ENCODE measurements at regions not wholly inside any gene's neighbourhood (a gene's known extent, or its start where the extent isn't known, plus 50 kb on each side); places are given as distances from the start of the nearest gene placed in this dataset.

DNA sequence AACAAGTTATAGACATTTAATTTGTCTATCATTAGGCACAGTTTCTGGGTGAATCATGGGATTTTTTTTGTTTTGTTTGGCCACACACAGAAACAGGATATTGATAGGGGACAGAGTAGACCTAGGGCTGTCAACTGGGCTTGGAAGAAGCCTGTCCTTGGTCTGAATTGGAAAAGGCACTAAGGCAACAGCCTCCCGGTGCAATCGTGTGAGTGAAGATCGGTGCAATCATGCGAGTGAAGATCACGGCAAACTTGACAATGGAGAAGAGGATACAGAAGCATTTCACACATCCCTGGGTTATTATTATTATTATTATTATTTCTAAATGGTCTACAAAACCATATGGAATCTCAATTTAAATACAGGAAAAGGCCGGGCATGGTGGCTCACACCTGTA lies 94.5 kb downstream of the ACKR3 start:
- no peaks in the 10 kb centered on the region for H3K79me2 ChIP-seq (ENCODE audit: control insufficient read depth, insufficient read depth, low read length, unreplicated experiment)
- H3K4me3 ChIP-seq (ENCODE audit: low read depth, low read length): 0 out of 2 replicates have a peak overlapping the region, but pooled peaks have one; percentile 38
- no peaks in the 10 kb centered on the region for H3K36me3 ChIP-seq (ENCODE audit: insufficient read depth, low read length)
- H3K27me3 ChIP-seq (ENCODE audit: insufficient read depth, low read length): no peaks in the 10 kb centered on the region
- H3K4me1 ChIP-seq (ENCODE audit: control insufficient read depth, insufficient read depth, low read length, unreplicated experiment): peaks cover 47% of the 10 kb centered on the region
- H3K27ac ChIP-seq (ENCODE audit: low read depth, low read length): peak overlapping the region; percentile 91
- H2AFZ ChIP-seq (ENCODE audit: low read length, unreplicated experiment): peak overlapping the region; percentile 2

DNA sequence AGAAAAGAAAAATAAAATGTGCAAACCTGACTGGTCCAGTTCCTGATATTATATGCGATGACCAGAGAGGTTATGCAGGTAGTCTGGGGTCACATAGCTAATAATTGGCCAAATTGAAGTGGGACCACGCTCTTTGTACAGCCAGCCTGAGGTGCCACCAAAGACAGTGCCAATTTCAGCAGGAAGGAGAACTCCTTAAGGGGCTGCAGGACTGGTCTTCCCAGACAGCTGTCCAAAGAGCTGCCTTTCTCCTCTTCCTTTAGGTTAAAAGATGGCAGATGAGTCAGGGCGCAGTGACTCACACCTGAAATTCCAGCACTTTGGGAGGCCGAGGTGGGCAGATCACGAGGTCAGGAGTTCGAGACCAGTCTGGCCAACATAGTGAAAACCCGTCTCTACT lies 95.5 kb downstream of the ACKR3 start:
- no peak overlapping the region for H2AFZ ChIP-seq (ENCODE audit: low read length, unreplicated experiment)
- H3K27ac ChIP-seq (ENCODE audit: low read depth, low read length): no peak overlapping the region
- no peaks in the 10 kb centered on the region for H3K27me3 ChIP-seq (ENCODE audit: insufficient read depth, low read length)
- no peaks in the 10 kb centered on the region for H3K79me2 ChIP-seq (ENCODE audit: control insufficient read depth, insufficient read depth, low read length, unreplicated experiment)
- H3K4me3 ChIP-seq (ENCODE audit: low read depth, low read length): no peak overlapping the region
- peaks cover 47% of the 10 kb centered on the region for H3K4me1 ChIP-seq (ENCODE audit: control insufficient read depth, insufficient read depth, low read length, unreplicated experiment)
- no peaks in the 10 kb centered on the region for H3K36me3 ChIP-seq (ENCODE audit: insufficient read depth, low read length)

DNA sequence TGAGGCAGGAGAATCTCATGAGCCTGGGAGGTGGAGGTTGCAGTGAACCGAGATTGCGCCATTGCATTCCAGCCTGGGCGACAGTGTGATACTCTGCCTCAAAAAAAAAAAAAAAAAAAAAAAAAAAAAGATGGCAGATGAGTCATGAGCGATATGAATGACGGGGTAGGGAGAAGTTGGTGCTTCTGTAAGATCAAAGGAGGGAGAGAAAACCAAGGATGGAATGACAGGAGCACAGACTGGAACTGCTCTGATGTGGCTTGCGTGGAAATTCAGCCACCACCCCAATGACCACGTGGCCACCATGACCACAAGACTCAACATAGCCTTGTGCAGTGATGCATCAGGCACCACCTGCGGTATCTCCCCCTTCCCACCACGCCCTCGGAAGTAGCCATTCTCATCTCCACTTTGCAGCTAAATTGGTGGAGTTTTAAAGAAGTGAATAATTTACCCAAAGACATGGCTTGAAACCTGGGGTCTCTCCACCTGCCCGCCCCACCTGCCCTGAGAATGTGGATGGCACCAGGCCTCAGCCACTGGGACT lies 96.0 kb downstream of the ACKR3 start:
- Histone ChIP-seq H3K27me3 (ENCODE audit: insufficient read depth, low read length) (no peaks in the 10 kb centered on the region), H3K36me3 (ENCODE audit: insufficient read depth, low read length) (no peaks in the 10 kb centered on the region), H3K4me1 (ENCODE audit: control insufficient read depth, insufficient read depth, low read length, unreplicated experiment) (peaks cover 42% of the 10 kb centered on the region), H3K4me3 (ENCODE audit: low read depth, low read length) (no peak overlapping the region), H3K27ac (ENCODE audit: low read depth, low read length) (no peak overlapping the region), H3K79me2 (ENCODE audit: control insufficient read depth, insufficient read depth, low read length, unreplicated experiment) (no peaks in the 10 kb centered on the region), H2AFZ (ENCODE audit: low read length, unreplicated experiment) (no peak overlapping the region)

DNA sequence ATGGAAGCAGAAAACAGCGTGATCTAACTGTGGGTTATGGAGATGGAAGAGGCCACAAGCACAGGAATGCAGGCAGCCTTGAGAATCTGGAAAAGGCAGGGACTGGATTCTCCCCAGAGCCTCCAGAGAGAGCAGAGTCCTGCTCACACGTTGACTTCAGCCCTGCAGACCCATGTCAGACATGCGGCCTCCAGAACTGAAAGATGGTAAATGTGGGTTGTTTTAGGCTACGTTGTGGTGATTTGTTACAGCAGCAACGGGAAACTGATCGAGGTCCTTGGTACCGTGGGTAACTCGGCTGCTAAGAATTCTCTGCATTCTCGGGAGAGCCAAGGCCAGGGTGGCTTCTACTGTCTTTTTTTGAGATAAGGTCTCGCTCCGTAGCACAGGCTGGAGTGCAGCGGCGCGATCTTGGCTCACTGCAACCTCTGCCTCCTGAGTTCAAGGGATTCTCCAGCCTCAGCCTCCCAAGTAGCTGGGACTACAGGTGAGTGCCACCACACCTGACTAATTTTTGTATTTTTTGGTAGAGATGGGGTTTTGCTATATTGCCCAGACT lies 97.1 kb downstream of the ACKR3 start:
- Histone ChIP-seq H3K27ac (ENCODE audit: low read depth, low read length) (no peak overlapping the region), H3K36me3 (ENCODE audit: insufficient read depth, low read length) (no peaks in the 10 kb centered on the region), H2AFZ (ENCODE audit: low read length, unreplicated experiment) (no peak overlapping the region), H3K27me3 (ENCODE audit: insufficient read depth, low read length) (no peaks in the 10 kb centered on the region), H3K79me2 (ENCODE audit: control insufficient read depth, insufficient read depth, low read length, unreplicated experiment) (no peaks in the 10 kb centered on the region), H3K4me1 (ENCODE audit: control insufficient read depth, insufficient read depth, low read length, unreplicated experiment) (peaks cover 31% of the 10 kb centered on the region), H3K4me3 (ENCODE audit: low read depth, low read length) (no peak overlapping the region)

DNA sequence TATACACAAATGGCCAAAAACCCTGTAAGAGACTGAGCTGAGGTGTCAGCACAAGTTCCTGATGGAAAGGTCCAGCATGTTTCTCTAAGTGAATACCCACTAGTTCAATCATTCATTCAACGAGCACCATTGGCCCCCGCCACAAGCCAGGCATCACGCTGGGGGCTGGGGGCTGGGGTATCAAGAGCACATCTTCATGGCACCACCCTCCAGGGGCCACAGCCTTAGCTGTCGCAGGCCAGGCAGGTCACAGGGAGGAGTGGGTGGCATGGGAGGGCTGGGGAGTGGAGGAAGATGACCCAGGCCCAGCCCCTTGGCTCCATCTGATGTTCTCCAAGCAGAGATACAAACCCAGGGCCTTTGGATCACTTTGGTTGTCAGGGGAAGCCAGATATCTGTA lies 97.9 kb downstream of the ACKR3 start:
- H3K27ac ChIP-seq (ENCODE audit: low read depth, low read length): no peak overlapping the region
- H3K79me2 ChIP-seq (ENCODE audit: control insufficient read depth, insufficient read depth, low read length, unreplicated experiment): no peaks in the 10 kb centered on the region
- H3K27me3 ChIP-seq (ENCODE audit: insufficient read depth, low read length): no peaks in the 10 kb centered on the region
- H2AFZ ChIP-seq (ENCODE audit: low read length, unreplicated experiment): no peak overlapping the region
- peaks cover 23% of the 10 kb centered on the region for H3K4me1 ChIP-seq (ENCODE audit: control insufficient read depth, insufficient read depth, low read length, unreplicated experiment)
- no peak overlapping the region for H3K4me3 ChIP-seq (ENCODE audit: low read depth, low read length)
- no peaks in the 10 kb centered on the region for H3K36me3 ChIP-seq (ENCODE audit: insufficient read depth, low read length)

DNA sequence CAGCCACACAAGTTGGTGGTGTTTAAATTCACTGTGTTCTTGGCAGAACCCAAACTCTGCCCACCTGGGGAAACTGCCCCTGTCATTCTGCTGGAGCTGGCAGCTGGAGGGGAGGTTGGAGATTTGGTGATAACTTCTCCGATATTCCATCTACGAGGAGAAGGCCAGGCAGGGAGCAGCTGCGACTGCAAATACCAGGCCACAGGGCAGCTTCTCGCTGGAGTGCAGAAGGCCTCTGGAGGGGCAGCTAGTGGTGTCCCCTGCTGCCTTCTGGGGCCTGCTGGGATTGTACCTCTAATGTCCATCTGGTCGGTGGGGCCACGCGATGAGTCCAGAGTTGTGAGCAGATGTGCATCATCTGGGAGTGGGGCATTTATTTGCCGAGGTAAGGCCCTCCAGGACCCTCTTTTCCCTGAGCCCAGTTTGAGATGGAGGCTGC lies 98.9 kb downstream of the ACKR3 start:
- Histone ChIP-seq H3K27ac (ENCODE audit: low read depth, low read length) (no peak overlapping the region), H3K4me1 (ENCODE audit: control insufficient read depth, insufficient read depth, low read length, unreplicated experiment) (peaks cover 13% of the 10 kb centered on the region), H3K36me3 (ENCODE audit: insufficient read depth, low read length) (no peaks in the 10 kb centered on the region), H3K4me3 (ENCODE audit: low read depth, low read length) (no peak overlapping the region), H3K27me3 (ENCODE audit: insufficient read depth, low read length) (no peaks in the 10 kb centered on the region), H2AFZ (ENCODE audit: low read length, unreplicated experiment) (no peak overlapping the region), H3K79me2 (ENCODE audit: control insufficient read depth, insufficient read depth, low read length, unreplicated experiment) (no peaks in the 10 kb centered on the region)

DNA sequence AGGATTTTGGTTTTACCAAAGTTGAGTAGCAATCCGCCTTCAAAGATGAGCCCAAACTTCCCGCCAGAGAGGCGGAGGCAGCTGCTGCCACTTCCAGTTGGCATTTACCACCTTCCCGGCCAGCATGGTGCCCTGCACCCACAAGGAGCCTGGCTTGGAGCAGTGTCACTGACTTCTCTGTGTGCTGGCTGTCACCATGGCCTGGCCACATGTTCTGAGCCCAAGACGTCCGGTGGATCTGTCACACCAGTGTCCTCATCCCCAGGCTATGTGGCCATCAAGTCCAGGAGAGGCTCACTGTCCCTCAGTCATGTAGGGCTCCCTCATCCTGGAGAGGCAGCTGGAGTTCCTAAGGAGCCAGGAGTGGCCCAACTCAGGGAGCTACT lies 100.6 kb downstream of the ACKR3 start:
- Histone ChIP-seq H2AFZ (ENCODE audit: low read length, unreplicated experiment) (no peak overlapping the region), H3K27me3 (ENCODE audit: insufficient read depth, low read length) (no peaks in the 10 kb centered on the region), H3K27ac (ENCODE audit: low read depth, low read length) (no peak overlapping the region), H3K4me1 (ENCODE audit: control insufficient read depth, insufficient read depth, low read length, unreplicated experiment) (peaks cover under 1% of the 10 kb centered on the region), H3K36me3 (ENCODE audit: insufficient read depth, low read length) (no peaks in the 10 kb centered on the region), H3K4me3 (ENCODE audit: low read depth, low read length) (no peak overlapping the region), H3K79me2 (ENCODE audit: control insufficient read depth, insufficient read depth, low read length, unreplicated experiment) (no peaks in the 10 kb centered on the region)

DNA sequence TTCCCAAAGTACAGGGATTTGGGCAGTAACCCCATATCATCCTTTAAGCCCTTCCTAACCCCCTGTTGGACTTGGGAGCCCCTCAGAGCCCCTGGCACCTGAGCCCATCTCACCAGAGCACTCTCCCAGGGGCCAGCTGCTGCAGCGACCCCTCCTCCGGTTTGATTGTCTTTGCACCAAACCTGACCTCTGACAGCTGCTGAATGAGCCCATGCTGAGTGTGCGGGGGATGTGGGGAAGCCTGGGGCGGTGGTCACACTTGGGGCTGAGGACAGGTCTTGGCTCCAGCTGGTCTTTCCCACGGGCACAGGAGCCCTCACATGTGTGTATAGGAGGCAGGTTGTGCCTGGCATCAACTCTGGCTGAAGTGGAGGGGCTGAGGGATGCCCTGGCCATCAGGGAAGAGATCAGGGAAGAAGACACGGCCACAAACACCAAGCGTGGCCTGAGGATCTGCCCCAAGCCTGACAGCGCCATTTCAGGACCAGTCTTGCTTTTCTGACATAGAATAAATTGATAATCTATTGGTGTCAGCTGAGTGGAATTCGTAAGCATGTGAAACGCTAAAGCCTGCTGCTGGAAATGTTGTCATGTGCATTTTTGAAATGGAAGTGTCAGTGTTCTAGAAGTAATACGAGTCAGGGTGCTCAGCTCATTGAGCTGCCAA lies 102.4 kb downstream of the ACKR3 start:
- no peak overlapping the region for H3K4me3 ChIP-seq (ENCODE audit: low read depth, low read length)
- H3K4me1 ChIP-seq (ENCODE audit: control insufficient read depth, insufficient read depth, low read length, unreplicated experiment): no peaks in the 10 kb centered on the region
- H2AFZ ChIP-seq (ENCODE audit: low read length, unreplicated experiment): no peak overlapping the region
- H3K27me3 ChIP-seq (ENCODE audit: insufficient read depth, low read length): peaks cover 9% of the 10 kb centered on the region; the same call in 1 of the 2 replicates
- no peak overlapping the region for H3K27ac ChIP-seq (ENCODE audit: low read depth, low read length)
- no peaks in the 10 kb centered on the region for H3K36me3 ChIP-seq (ENCODE audit: insufficient read depth, low read length)
- no peaks in the 10 kb centered on the region for H3K79me2 ChIP-seq (ENCODE audit: control insufficient read depth, insufficient read depth, low read length, unreplicated experiment)

DNA sequence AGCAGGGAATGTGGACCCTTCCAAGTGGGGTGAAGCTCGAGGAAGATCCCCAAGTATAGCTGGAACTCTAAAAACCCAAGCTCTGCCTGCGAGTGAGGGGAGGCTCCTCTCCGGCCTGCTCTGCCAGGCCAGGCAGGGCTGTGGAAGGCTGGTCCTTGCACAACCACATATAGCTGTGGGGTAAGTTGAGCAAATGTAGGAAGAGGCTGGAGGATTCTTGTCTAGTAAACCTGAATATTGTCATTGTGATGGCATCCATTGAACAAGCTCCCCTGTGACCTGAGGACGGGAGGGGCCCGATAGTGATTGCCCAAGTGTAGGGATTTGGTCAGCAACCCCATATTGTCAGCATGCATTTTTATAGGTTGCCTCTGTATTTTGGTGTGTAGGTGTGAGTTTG lies 103.0 kb downstream of the ACKR3 start:
- Histone ChIP-seq H3K27ac (ENCODE audit: low read depth, low read length) (no peak overlapping the region), H3K4me3 (ENCODE audit: low read depth, low read length) (no peak overlapping the region), H3K79me2 (ENCODE audit: control insufficient read depth, insufficient read depth, low read length, unreplicated experiment) (no peaks in the 10 kb centered on the region), H3K27me3 (ENCODE audit: insufficient read depth, low read length) (peaks cover 14% of the 10 kb centered on the region; the same call in 1 of the 2 replicates), H3K36me3 (ENCODE audit: insufficient read depth, low read length) (no peaks in the 10 kb centered on the region), H2AFZ (ENCODE audit: low read length, unreplicated experiment) (no peak overlapping the region), H3K4me1 (ENCODE audit: control insufficient read depth, insufficient read depth, low read length, unreplicated experiment) (no peaks in the 10 kb centered on the region)

DNA sequence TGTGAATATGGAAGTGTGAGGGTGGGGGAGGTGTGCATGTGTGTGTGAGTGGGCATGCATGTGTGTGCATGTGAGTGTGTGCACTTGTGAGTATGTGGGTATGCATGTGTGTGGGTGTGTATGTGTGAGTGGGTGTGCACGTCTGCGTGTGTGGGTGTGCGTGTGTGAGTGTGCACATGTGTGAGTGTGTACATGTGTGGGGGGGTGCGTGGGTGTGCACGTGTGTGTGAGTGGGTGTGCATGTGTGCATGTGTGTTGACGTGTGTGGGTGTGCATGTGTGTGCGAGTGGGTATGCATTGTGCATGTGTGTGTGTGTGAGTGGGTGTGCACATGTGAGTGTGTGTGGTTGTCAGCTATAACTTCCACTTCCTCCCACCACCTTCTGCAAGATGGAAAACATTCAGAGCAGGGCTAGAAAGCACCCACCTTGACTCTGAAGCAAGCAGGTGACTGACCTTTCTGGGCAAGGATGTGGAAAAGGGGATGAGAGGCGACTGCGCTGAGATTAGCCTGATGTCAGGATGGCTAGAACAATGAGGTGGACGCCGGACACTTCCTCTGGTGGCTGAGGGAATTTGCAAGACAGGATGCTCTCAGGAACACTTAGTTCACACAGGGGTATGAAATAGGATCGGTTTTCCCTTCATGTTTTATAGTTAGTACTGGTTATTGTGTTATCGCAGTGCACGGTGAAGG lies 103.6 kb downstream of the ACKR3 start:
- Histone ChIP-seq H3K4me3 (ENCODE audit: low read depth, low read length) (no peak overlapping the region), H3K27me3 (ENCODE audit: insufficient read depth, low read length) (peaks cover 14% of the 10 kb centered on the region; the same call in 1 of the 2 replicates)

More for the DNA sequence above, 103.6 kb downstream of the ACKR3 start:
- Histone ChIP-seq H2AFZ (ENCODE audit: low read length, unreplicated experiment) (no peak overlapping the region), H3K27ac (ENCODE audit: low read depth, low read length) (no peak overlapping the region), H3K4me1 (ENCODE audit: control insufficient read depth, insufficient read depth, low read length, unreplicated experiment) (no peaks in the 10 kb centered on the region), H3K36me3 (ENCODE audit: insufficient read depth, low read length) (no peaks in the 10 kb centered on the region), H3K79me2 (ENCODE audit: control insufficient read depth, insufficient read depth, low read length, unreplicated experiment) (no peaks in the 10 kb centered on the region)
